ENCODE measurements at regions not wholly inside any gene's neighbourhood (a gene's known extent, or its start where the extent isn't known, plus 50 kb on each side); places are given as distances from the start of the nearest gene placed in this dataset.

DNA sequence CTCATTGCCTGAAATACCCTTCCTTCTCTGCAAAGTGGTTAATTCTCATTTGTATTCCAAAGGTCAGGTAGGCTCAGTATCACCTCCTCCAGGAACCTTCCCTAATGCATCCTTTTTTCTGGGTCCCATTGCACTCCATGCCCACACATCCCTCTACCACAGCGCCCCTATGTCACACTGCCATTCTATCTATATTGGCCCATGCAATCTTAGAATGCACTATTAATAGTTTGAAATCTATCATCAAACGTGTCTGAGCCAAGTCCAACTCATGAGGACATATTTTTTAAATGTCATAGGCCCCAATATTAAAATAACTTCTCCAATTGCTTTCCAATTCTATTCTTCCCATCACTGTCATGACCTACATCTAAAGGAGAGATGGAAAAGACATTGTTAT is 495.1 kb downstream of the SOX6 start:
- Mint-ChIP-seq H3K4me1 (ENCODE audit: low read depth, unreplicated experiment) (peaks cover 8% of the 10 kb centered on the region), H3K27ac (ENCODE audit: unreplicated experiment) (no peak overlapping the region), H3K36me3 (ENCODE audit: unreplicated experiment) (no peaks in the 10 kb centered on the region), H3K4me3 (ENCODE audit: unreplicated experiment) (no peak overlapping the region), H3K27me3 (ENCODE audit: unreplicated experiment) (peaks cover 4% of the 10 kb centered on the region), H3K9me3 (ENCODE audit: unreplicated experiment) (peaks cover 2% of the 10 kb centered on the region)
- TF ChIP-seq, protein P1, sequence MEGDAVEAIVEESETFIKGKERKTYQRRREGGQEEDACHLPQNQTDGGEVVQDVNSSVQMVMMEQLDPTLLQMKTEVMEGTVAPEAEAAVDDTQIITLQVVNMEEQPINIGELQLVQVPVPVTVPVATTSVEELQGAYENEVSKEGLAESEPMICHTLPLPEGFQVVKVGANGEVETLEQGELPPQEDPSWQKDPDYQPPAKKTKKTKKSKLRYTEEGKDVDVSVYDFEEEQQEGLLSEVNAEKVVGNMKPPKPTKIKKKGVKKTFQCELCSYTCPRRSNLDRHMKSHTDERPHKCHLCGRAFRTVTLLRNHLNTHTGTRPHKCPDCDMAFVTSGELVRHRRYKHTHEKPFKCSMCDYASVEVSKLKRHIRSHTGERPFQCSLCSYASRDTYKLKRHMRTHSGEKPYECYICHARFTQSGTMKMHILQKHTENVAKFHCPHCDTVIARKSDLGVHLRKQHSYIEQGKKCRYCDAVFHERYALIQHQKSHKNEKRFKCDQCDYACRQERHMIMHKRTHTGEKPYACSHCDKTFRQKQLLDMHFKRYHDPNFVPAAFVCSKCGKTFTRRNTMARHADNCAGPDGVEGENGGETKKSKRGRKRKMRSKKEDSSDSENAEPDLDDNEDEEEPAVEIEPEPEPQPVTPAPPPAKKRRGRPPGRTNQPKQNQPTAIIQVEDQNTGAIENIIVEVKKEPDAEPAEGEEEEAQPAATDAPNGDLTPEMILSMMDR (IDR thresholded peaks at IDR 0.05; ENCODE audit: partially characterized antibody, unreplicated experiment) = no peak
- DNase-seq = no peak

DNA sequence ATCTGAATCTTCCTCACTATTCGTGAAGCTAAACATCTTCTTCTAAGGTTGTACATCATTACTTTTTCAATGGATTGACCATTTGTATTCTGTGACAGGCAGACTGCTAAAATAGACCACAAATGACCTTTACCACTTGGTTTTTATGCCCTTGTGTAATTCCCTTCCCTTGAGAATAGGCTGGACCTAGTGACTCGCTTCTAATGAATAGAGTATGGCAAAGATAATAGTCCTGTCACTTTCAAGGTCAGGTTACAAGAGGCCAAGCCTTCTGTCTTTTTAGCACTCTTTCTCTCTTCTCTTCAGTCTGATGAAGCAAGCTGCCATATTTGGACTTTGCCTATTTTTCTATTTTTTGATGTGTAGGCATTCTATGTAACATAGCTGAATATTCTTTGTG is 492.9 kb downstream of the SOX6 start:
- H3K36me3 Mint-ChIP-seq (ENCODE audit: unreplicated experiment) = no peaks in the 10 kb centered on the region
- peaks cover 8% of the 10 kb centered on the region for H3K4me1 Mint-ChIP-seq (ENCODE audit: low read depth, unreplicated experiment)
- H3K27me3 Mint-ChIP-seq (ENCODE audit: unreplicated experiment) = peaks cover 4% of the 10 kb centered on the region
- TF ChIP-seq, protein P1 (IDR thresholded peaks at IDR 0.05; ENCODE audit: partially characterized antibody, unreplicated experiment) = no peak
- H3K4me3 Mint-ChIP-seq (ENCODE audit: unreplicated experiment) = no peak overlapping the region
- no peak overlapping the region for H3K27ac Mint-ChIP-seq (ENCODE audit: unreplicated experiment)
- DNase-seq = no peak
- H3K9me3 Mint-ChIP-seq (ENCODE audit: unreplicated experiment) = peaks cover 2% of the 10 kb centered on the region

DNA sequence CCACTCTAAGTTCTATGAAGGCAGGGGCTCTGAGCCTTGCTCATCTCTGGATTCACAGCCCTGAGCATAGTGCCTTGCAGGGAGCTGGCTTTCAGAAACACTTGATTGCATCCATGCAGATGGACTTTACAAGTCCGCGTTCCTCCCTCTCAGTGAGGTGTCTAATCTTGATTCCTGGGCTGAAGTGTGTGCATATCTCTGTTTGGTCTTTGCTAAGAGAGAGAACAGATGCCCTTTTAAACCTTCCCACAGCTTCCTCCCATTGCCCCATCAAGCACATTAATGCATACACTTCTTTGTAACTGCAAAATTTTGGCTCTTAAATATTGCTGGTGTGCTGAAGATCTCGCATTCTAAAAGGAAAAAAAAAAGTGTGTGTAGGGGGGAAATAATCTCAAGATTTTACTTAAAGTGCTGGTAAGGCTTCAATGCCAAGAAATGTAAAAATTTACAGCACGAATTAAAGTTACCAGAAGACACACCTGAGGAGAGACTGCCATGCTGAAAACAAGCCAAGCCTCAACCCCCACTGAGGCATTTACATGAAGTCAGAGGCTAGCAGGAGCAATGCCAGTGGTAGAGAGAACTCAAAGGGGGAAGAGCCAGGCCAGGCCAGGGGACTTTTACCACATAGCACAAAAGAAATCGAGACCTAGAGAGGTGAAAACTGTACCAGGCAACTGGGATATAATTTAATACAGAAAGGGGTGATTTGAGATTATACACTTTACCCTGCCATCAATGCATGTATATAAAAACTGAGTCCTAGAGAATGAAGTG is 492.1 kb downstream of the SOX6 start:
- Mint-ChIP-seq H3K4me1 (ENCODE audit: low read depth, unreplicated experiment) (peaks cover 8% of the 10 kb centered on the region), H3K27ac (ENCODE audit: unreplicated experiment) (no peak overlapping the region), H3K4me3 (ENCODE audit: unreplicated experiment) (no peak overlapping the region), H3K9me3 (ENCODE audit: unreplicated experiment) (no peaks in the 10 kb centered on the region), H3K36me3 (ENCODE audit: unreplicated experiment) (no peaks in the 10 kb centered on the region), H3K27me3 (ENCODE audit: unreplicated experiment) (peaks cover 2% of the 10 kb centered on the region)
- no peak for DNase-seq
- TF ChIP-seq, protein P1 (IDR thresholded peaks at IDR 0.05; ENCODE audit: partially characterized antibody, unreplicated experiment) = no peak

DNA sequence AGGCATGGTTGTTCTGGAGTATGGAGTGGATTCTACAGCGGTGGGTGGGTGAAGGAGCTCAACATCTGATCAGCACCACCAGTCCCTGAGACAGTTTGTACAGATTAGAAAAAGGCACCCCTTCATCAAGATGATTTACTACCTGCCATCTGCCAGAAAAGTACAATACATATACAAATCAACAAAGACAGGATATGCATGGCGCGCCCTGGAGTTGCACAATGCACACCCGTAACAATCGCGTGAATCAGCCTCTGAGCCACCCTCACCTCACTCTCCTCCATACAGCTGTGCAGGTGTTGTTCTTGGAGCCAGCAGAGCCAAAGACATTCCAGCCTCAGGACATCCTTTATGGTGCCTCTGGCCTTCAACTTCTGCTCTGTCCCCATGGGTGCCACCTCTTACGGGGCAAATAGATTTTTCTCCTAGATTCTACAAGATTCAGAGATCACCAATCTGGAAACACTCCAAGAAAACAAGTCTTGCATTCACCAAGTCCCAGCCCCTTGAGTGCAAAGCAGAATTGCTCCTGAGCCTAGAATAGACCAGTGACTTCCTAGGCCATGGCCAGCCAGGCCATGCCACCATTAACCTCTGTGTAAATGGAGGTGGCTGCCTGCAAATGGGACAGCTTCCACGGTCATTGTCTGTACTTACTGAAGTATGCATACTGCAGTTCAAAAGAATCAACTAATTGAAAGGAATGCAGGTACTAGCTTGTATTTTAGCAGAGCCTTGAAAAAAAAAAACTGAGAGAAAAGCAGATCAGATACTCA is 490.9 kb downstream of the SOX6 start:
- peaks cover 8% of the 10 kb centered on the region for H3K4me1 Mint-ChIP-seq (ENCODE audit: low read depth, unreplicated experiment)
- no peak overlapping the region for H3K27ac Mint-ChIP-seq (ENCODE audit: unreplicated experiment)
- H3K27me3 Mint-ChIP-seq (ENCODE audit: unreplicated experiment) = peaks cover 1% of the 10 kb centered on the region
- no peak for DNase-seq
- H3K4me3 Mint-ChIP-seq (ENCODE audit: unreplicated experiment) = no peak overlapping the region
- no peaks in the 10 kb centered on the region for H3K36me3 Mint-ChIP-seq (ENCODE audit: unreplicated experiment)
- TF ChIP-seq, protein P1 (IDR thresholded peaks at IDR 0.05; ENCODE audit: partially characterized antibody, unreplicated experiment) = no peak
- H3K9me3 Mint-ChIP-seq (ENCODE audit: unreplicated experiment) = no peaks in the 10 kb centered on the region

DNA sequence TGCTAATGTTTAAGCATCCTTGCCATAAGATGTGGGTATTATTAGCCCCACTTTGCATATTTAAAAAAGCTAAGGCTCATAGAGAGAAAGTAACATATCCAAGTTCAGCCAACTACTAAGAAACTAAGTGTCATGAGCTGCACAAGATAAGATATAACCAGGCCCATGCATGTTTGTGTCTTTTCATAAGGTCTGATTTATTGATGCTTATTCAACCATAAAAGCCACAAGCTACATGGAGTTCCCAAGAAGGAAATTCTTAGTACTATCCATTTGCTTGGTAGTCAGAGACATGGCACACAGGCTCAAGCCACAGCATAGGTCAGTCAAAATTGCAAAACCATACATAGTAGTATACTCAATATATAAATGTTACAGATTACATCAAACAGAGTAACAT is 488.5 kb downstream of the SOX6 start:
- Mint-ChIP-seq H3K36me3 (ENCODE audit: unreplicated experiment) (no peaks in the 10 kb centered on the region), H3K27ac (ENCODE audit: unreplicated experiment) (no peak overlapping the region), H3K4me3 (ENCODE audit: unreplicated experiment) (no peak overlapping the region), H3K9me3 (ENCODE audit: unreplicated experiment) (no peaks in the 10 kb centered on the region), H3K4me1 (ENCODE audit: low read depth, unreplicated experiment) (peaks cover 8% of the 10 kb centered on the region), H3K27me3 (ENCODE audit: unreplicated experiment) (peaks cover 3% of the 10 kb centered on the region)
- TF ChIP-seq, protein P1 (IDR thresholded peaks at IDR 0.05; ENCODE audit: partially characterized antibody, unreplicated experiment) = no peak
- DNase-seq = no peak

Data from glutamatergic neuron (in vitro differentiated cells).